Mesothelial cell of epicardium (in vitro differentiated cells): ENCODE measurements at regions not wholly inside any gene's neighbourhood (a gene's known extent, or its start where the extent isn't known, plus 50 kb on each side); places are given as distances from the start of the nearest gene placed in this dataset.
A peak's percentile ranks its signal among the peaks of the same experiment; 100 is the strongest.

Experiments
- DNase-seq, 2 experiments: peaks; one replicate each; pipeline ENCODE4 v3.0.0; 2021; ENCODE audit warnings: low spot score in 2 of 2; ENCODE audit not compliant: unreplicated experiment in 2 of 2
- H3K27ac Mint-ChIP-seq: 2 replicates; pipeline ENCODE4 v1.8.0; 2021; ENCODE audit warnings: mixed read lengths
- H3K27me3 Mint-ChIP-seq: 2 replicates; pipeline ENCODE4 v1.8.0; 2021; ENCODE audit warnings: low read depth, mixed read lengths
- H3K36me3 Mint-ChIP-seq: 2 replicates; pipeline ENCODE4 v1.8.0; 2021; ENCODE audit warnings: mixed read lengths
- H3K4me1 Mint-ChIP-seq: 2 replicates; pipeline ENCODE4 v1.8.0; 2021; ENCODE audit warnings: mixed read lengths
- H3K4me3 Mint-ChIP-seq: 2 replicates; pipeline ENCODE4 v1.8.0; 2021; ENCODE audit warnings: mild to moderate bottlenecking, moderate library complexity, mixed read lengths
- H3K9me3 Mint-ChIP-seq: 2 replicates; pipeline ENCODE4 v1.8.0; 2021; ENCODE audit warnings: mixed read lengths
- CTCF ChIP-seq: fragments of 200-600 bp; sonication (generic); IDR thresholded peaks from one replicate; pipeline ENCODE4 v1.5.0; 2021; ENCODE audit warnings: antibody characterized with exemption; ENCODE audit not compliant: unreplicated experiment

GRCh38 chr2:128386066-128386465, 67.4 kb upstream of the HS6ST1 start:
- H3K36me3 Mint-ChIP-seq: no peaks in the 10 kb centered on the region
- TF ChIP-seq CTCF: no peak
- no peak overlapping the region for H3K4me3 Mint-ChIP-seq
- peak in 1 of 2 experiments; percentile 14 for DNase-seq
- H3K27me3 Mint-ChIP-seq: no peaks in the 10 kb centered on the region
- H3K9me3 Mint-ChIP-seq: no peaks in the 10 kb centered on the region
- no peak overlapping the region for H3K27ac Mint-ChIP-seq
- H3K4me1 Mint-ChIP-seq: peaks cover 5% of the 10 kb centered on the region

- H3K27me3 Mint-ChIP-seq: no peaks in the 10 kb centered on the region
- no peak overlapping the region for H3K27ac Mint-ChIP-seq
- H3K4me3 Mint-ChIP-seq: no peak overlapping the region
- H3K9me3 Mint-ChIP-seq: no peaks in the 10 kb centered on the region
- H3K4me1 Mint-ChIP-seq: peaks cover 3% of the 10 kb centered on the region
- DNase-seq: peak in 1 of 2 experiments; percentile 2
- H3K36me3 Mint-ChIP-seq: no peaks in the 10 kb centered on the region
- TF ChIP-seq CTCF: no peak
These were observed 69.9 kb upstream of the HS6ST1 start for GRCh38 chr2:128388499-128388941.

GRCh38 chr2:128389388-128390086, 70.9 kb upstream of the HS6ST1 start:
- TF ChIP-seq CTCF: no peak
- Mint-ChIP-seq H3K4me1 (peaks cover 3% of the 10 kb centered on the region), H3K36me3 (no peaks in the 10 kb centered on the region), H3K27ac (peak overlapping the region; percentile 4), H3K27me3 (no peaks in the 10 kb centered on the region), H3K4me3 (no peak overlapping the region), H3K9me3 (no peaks in the 10 kb centered on the region)
- DNase-seq: peak in 1 of 2 experiments; percentile 1

GRCh38 chr2:128390256-128390990, 71.8 kb upstream of the HS6ST1 start:
- Mint-ChIP-seq H3K4me1 (peaks cover 5% of the 10 kb centered on the region), H3K4me3 (no peak overlapping the region), H3K27me3 (no peaks in the 10 kb centered on the region), H3K36me3 (no peaks in the 10 kb centered on the region), H3K27ac (no peak overlapping the region), H3K9me3 (no peaks in the 10 kb centered on the region)
- TF ChIP-seq CTCF: no peak
- peak in 1 of 2 experiments; percentile 11 for DNase-seq

- TF ChIP-seq CTCF: no peak
- H3K4me3 Mint-ChIP-seq: no peak overlapping the region
- DNase-seq: no peak
These were observed 72.4 kb upstream of the HS6ST1 start for GRCh38 chr2:128390991-128391630.

More at GRCh38 chr2:128390991-128391630, 72.4 kb upstream of the HS6ST1 start:
- H3K9me3 Mint-ChIP-seq: no peaks in the 10 kb centered on the region
- H3K4me1 Mint-ChIP-seq: peaks cover 12% of the 10 kb centered on the region
- no peaks in the 10 kb centered on the region for H3K36me3 Mint-ChIP-seq
- no peaks in the 10 kb centered on the region for H3K27me3 Mint-ChIP-seq
- H3K27ac Mint-ChIP-seq: no peak overlapping the region
